NCI-H1105 (cell line): ENCODE measurements at regions not wholly inside any gene's neighbourhood (a gene's known extent, or its start where the extent isn't known, plus 50 kb on each side); places are given as distances from the start of the nearest gene placed in this dataset.
A peak's percentile ranks its signal among the peaks of the same experiment; 100 is the strongest.

Experiments used
- DNase-seq: peaks from one replicate; lab custom pipeline; 2025; lab: John Stamatoyannopoulos, UW

GRCh38 chr3:157626817-157627216, 123.6 kb upstream of the VEPH1 start:
- peak; percentile 34 for DNase-seq

GRCh38 chr3:157624801-157625200, 121.6 kb upstream of the VEPH1 start:
- DNase-seq, result no peak

GRCh38 chr3:157618886-157619285, 115.7 kb upstream of the VEPH1 start:
- DNase-seq, result no peak

- peak; percentile 75 for DNase-seq
Measured at GRCh38 chr3:157618075-157618760, 115.0 kb upstream of the VEPH1 start.

GRCh38 chr3:157614896-157615295, 111.7 kb upstream of the VEPH1 start:
- no peak for DNase-seq

- no peak for DNase-seq
Measured at GRCh38 chr3:157611536-157612076, 108.4 kb upstream of the VEPH1 start.

- no peak for DNase-seq
Measured at GRCh38 chr3:157610876-157611535, 107.8 kb upstream of the VEPH1 start.

GRCh38 chr3:157607826-157608405, 104.7 kb upstream of the VEPH1 start:
- DNase-seq, result no peak

GRCh38 chr3:157606852-157607197, 103.6 kb upstream of the VEPH1 start:
- DNase-seq, result no peak

GRCh38 chr3:157606011-157606851, 103.0 kb upstream of the VEPH1 start:
- peak; percentile 75 for DNase-seq

- no peak for DNase-seq
Measured at GRCh38 chr3:157605356-157605755, 102.1 kb upstream of the VEPH1 start.

GRCh38 chr3:157602424-157602823, 99.2 kb upstream of the VEPH1 start:
- no peak for DNase-seq

- DNase-seq, result no peak
Measured at GRCh38 chr3:157595259-157595658, 92.0 kb upstream of the VEPH1 start.

GRCh38 chr3:157594413-157594812, 91.2 kb upstream of the VEPH1 start:
- no peak for DNase-seq

- DNase-seq, result no peak
Measured at GRCh38 chr3:157592769-157593168, 89.6 kb upstream of the VEPH1 start.

GRCh38 chr3:157590273-157590672, 87.1 kb upstream of the VEPH1 start:
- no peak for DNase-seq

GRCh38 chr3:157589211-157589610, 86.0 kb upstream of the VEPH1 start:
- DNase-seq, result no peak

GRCh38 chr3:157588386-157589060, 85.3 kb upstream of the VEPH1 start:
- no peak for DNase-seq

- DNase-seq, result no peak
Measured at GRCh38 chr3:157586293-157586692, 83.1 kb upstream of the VEPH1 start.

- DNase-seq, result no peak
Measured at GRCh38 chr3:157585386-157585785, 82.2 kb upstream of the VEPH1 start.

- DNase-seq, result no peak
Measured at GRCh38 chr3:157582637-157582973, 79.4 kb upstream of the VEPH1 start.
